Breast epithelium (tissue), 4 donors: ENCODE measurements at regions not wholly inside any gene's neighbourhood (a gene's known extent, or its start where the extent isn't known, plus 50 kb on each side); places are given as distances from the start of the nearest gene placed in this dataset.

Experiments
- DNase-seq, 2 donors: peaks; one replicate each; pipeline ENCODE4 v3.0.0-alpha.2; 2019; ENCODE audit warnings: low spot score in 2 of 2
- H3K27ac ChIP-seq, 2 donors: fragments of 200-600 bp; sonication (generic) in 1 of 2; one replicate each; pipeline ENCODE4 v1.5.1; 2016 to 2019; ENCODE audit warnings: mild to moderate bottlenecking in 1 of 2
- H3K27me3 ChIP-seq, 2 donors: fragments of 200-600 bp; sonication (generic) in 1 of 2; one replicate each; pipeline versions ENCODE4 v1.5.1 to v1.6.0; 2017 to 2019; ENCODE audit warnings: control low read depth in 1 of 2, mild to moderate bottlenecking in 1 of 2
- H3K36me3 ChIP-seq: fragments of 200-600 bp; one replicate; pipeline ENCODE4 v1.5.1; 2019
- H3K4me1 ChIP-seq, 2 donors: fragments of 200-600 bp; sonication (generic); one replicate each; pipeline ENCODE4 v1.5.1; 2016 to 2019; ENCODE audit warnings: control low read depth in 1 of 2
- H3K4me3 ChIP-seq, 3 donors: fragments of 200-600 bp; sonication (generic); 1 replicate in 2 of 3; 2 replicates in 1 of 3; pipeline ENCODE4 v1.5.1; 2016 to 2019; ENCODE audit warnings: mild to moderate bottlenecking in 3 of 3, moderate library complexity in 2 of 3
- H3K9me3 ChIP-seq, 2 donors: fragments of 200-600 bp; sonication (generic) in 1 of 2; one replicate each; pipeline ENCODE4 v1.5.1; 2016 to 2019; ENCODE audit warnings: control low read depth in 1 of 2
- CTCF ChIP-seq, 3 donors: fragments of 450-650 bp; IDR thresholded peaks; one replicate each; pipeline ENCODE4 v1.5.1; 2016 to 2017; ENCODE audit warnings: antibody characterized with exemption in 3 of 3, mild to moderate bottlenecking in 3 of 3, moderate library complexity in 3 of 3
- POLR2A ChIP-seq: fragments of 450-650 bp; IDR thresholded peaks from one replicate; pipeline ENCODE4 v1.6.1; 2016; ENCODE audit warnings: antibody characterized with exemption, mild to moderate bottlenecking, moderate library complexity
- POLR2AphosphoS5 ChIP-seq, 3 donors: sonication (generic); formaldehyde crosslinking; IDR thresholded peaks; one replicate each; pipeline ENCODE4 v1.6.1; 2017; ENCODE audit warnings: antibody characterized with exemption in 3 of 3
- intact Hi-C: fragments of 100-400 bp; cut with DNase I; formaldehyde crosslinking; loops from one replicate; pipeline ENCODE4 v1.15.1; 2023; ENCODE audit warnings: low total_unique reads

GRCh38 chr1:56320464-56321149, 258.8 kb downstream of the PLPP3 start:
- intact Hi-C loops = no loop called here
- H3K4me1 ChIP-seq = no peaks in the 10 kb centered on the region
- H3K36me3 ChIP-seq = no peaks in the 10 kb centered on the region
- H3K27ac ChIP-seq = peak overlapping the region in 1 of 2 donors; percentile 43
- H3K4me3 ChIP-seq = no peak overlapping the region
- DNase-seq = no peak
- H3K9me3 ChIP-seq = no peaks in the 10 kb centered on the region
- TF ChIP-seq POLR2AphosphoS5 (IDR thresholded peaks at IDR 0.05) = no peak
- TF ChIP-seq CTCF (IDR thresholded peaks at IDR 0.05) = no peak
- no peak for TF ChIP-seq POLR2A
- H3K27me3 ChIP-seq = no peaks in the 10 kb centered on the region

- H3K9me3 ChIP-seq = peaks cover 0 to 6% of the 10 kb centered on the region in 2 donors
- H3K27ac ChIP-seq = no peak overlapping the region
- TF ChIP-seq POLR2AphosphoS5 (IDR thresholded peaks at IDR 0.05) = no peak
- TF ChIP-seq POLR2A = no peak
- TF ChIP-seq CTCF (IDR thresholded peaks at IDR 0.05) = no peak
- no peaks in the 10 kb centered on the region for H3K4me1 ChIP-seq
- no peaks in the 10 kb centered on the region for H3K36me3 ChIP-seq
- no peak for DNase-seq
- no peaks in the 10 kb centered on the region for H3K27me3 ChIP-seq
- intact Hi-C loops = no loop called here
- no peak overlapping the region for H3K4me3 ChIP-seq
Observed at GRCh38 chr1:56317722-56318121, 261.6 kb downstream of the PLPP3 start.

GRCh38 chr1:56315293-56315942, 263.9 kb downstream of the PLPP3 start:
- no peak for DNase-seq
- Histone ChIP-seq H3K36me3 (no peaks in the 10 kb centered on the region), H3K9me3 (peaks cover 0 to 6% of the 10 kb centered on the region in 2 donors), H3K4me3 (no peak overlapping the region), H3K4me1 (no peaks in the 10 kb centered on the region), H3K27me3 (no peaks in the 10 kb centered on the region), H3K27ac (no peak overlapping the region)
- no peak for TF ChIP-seq POLR2AphosphoS5 (IDR thresholded peaks at IDR 0.05)
- no peak for TF ChIP-seq POLR2A
- no peak for TF ChIP-seq CTCF (IDR thresholded peaks at IDR 0.05)
- intact Hi-C loops = no loop called here

GRCh38 chr1:56313560-56313959, 265.8 kb downstream of the PLPP3 start:
- Histone ChIP-seq H3K9me3 (peaks cover 0 to 6% of the 10 kb centered on the region in 2 donors), H3K4me3 (no peak overlapping the region), H3K4me1 (no peaks in the 10 kb centered on the region), H3K27me3 (no peaks in the 10 kb centered on the region), H3K36me3 (no peaks in the 10 kb centered on the region), H3K27ac (no peak overlapping the region)
- TF ChIP-seq CTCF (IDR thresholded peaks at IDR 0.05) (no peak), POLR2AphosphoS5 (IDR thresholded peaks at IDR 0.05) (no peak), POLR2A (no peak)
- DNase-seq = no peak
- intact Hi-C loops = no loop called here

- H3K9me3 ChIP-seq = peaks cover 0 to 6% of the 10 kb centered on the region in 2 donors
- intact Hi-C loops = no loop called here
- H3K27ac ChIP-seq = no peak overlapping the region
- H3K27me3 ChIP-seq = no peaks in the 10 kb centered on the region
- no peak for TF ChIP-seq CTCF (IDR thresholded peaks at IDR 0.05)
- no peak for TF ChIP-seq POLR2A
- TF ChIP-seq POLR2AphosphoS5 (IDR thresholded peaks at IDR 0.05) = no peak
- no peak for DNase-seq
- no peaks in the 10 kb centered on the region for H3K4me1 ChIP-seq
- H3K36me3 ChIP-seq = no peaks in the 10 kb centered on the region
- H3K4me3 ChIP-seq = no peak overlapping the region
Observed at GRCh38 chr1:56311766-56312165, 267.6 kb downstream of the PLPP3 start.
